Endothelial cell (in vitro differentiated cells): ENCODE measurements at regions not wholly inside any gene's neighbourhood (a gene's known extent, or its start where the extent isn't known, plus 50 kb on each side); places are given as distances from the start of the nearest gene placed in this dataset.

Experiments used
- DNase-seq: peaks from one replicate; pipeline ENCODE4 v3.0.0; 2021; ENCODE audit warnings: low spot score
- H3K27ac Mint-ChIP-seq: one replicate; pipeline ENCODE4 v1.8.0; 2021; ENCODE audit warnings: mixed read lengths, inconsistent platforms; ENCODE audit not compliant: unreplicated experiment
- H3K27me3 Mint-ChIP-seq: one replicate; pipeline ENCODE4 v1.8.0; 2021; ENCODE audit warnings: mild to moderate bottlenecking, moderate library complexity, mixed read lengths, inconsistent platforms; ENCODE audit not compliant: unreplicated experiment
- H3K36me3 Mint-ChIP-seq: one replicate; pipeline ENCODE4 v1.8.0; 2021; ENCODE audit warnings: mild to moderate bottlenecking, low read depth, mixed read lengths, inconsistent platforms; ENCODE audit not compliant: unreplicated experiment
- H3K4me1 Mint-ChIP-seq: one replicate; pipeline ENCODE4 v1.8.0; 2021; ENCODE audit warnings: mild to moderate bottlenecking, mixed read lengths, inconsistent platforms; ENCODE audit not compliant: unreplicated experiment
- H3K4me3 Mint-ChIP-seq: one replicate; pipeline ENCODE4 v1.8.0; 2021; ENCODE audit warnings: mild to moderate bottlenecking, mixed read lengths, inconsistent platforms; ENCODE audit not compliant: unreplicated experiment
- H3K9me3 Mint-ChIP-seq: one replicate; pipeline ENCODE4 v1.8.0; 2021; ENCODE audit warnings: mixed read lengths, inconsistent platforms; ENCODE audit not compliant: unreplicated experiment
- TF ChIP-seq, protein P1 (sequence below): fragments of 200-600 bp; sonication (generic); IDR thresholded peaks from one replicate; pipeline ENCODE4 v1.5.0; 2021; ENCODE audit warnings: antibody characterized with exemption; ENCODE audit not compliant: unreplicated experiment

DNA sequence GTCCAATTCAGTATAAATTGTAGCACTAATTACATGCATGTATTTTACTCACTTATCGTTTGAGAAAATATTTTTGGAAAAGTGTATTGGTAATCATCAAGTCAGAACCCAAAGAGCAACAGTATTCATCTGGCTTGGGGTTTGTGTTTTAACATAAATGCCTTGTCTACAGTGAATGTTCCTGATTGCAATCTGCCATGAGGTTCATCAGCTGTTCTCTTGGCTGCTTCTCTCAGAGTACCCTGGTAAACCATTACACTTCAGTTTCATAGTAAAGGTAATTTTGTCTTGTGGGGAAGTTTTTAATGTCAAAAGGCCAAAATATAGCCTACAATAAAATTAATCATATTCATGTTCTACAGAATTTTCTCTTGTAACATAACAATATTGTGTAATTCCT, 150.3 kb downstream of the IFI44 start:
- Mint-ChIP-seq H3K4me1 (no peaks in the 10 kb centered on the region), H3K27ac (no peak overlapping the region), H3K36me3 (no peaks in the 10 kb centered on the region), H3K27me3 (no peaks in the 10 kb centered on the region), H3K4me3 (no peak overlapping the region), H3K9me3 (no peaks in the 10 kb centered on the region)
- TF ChIP-seq, protein P1, sequence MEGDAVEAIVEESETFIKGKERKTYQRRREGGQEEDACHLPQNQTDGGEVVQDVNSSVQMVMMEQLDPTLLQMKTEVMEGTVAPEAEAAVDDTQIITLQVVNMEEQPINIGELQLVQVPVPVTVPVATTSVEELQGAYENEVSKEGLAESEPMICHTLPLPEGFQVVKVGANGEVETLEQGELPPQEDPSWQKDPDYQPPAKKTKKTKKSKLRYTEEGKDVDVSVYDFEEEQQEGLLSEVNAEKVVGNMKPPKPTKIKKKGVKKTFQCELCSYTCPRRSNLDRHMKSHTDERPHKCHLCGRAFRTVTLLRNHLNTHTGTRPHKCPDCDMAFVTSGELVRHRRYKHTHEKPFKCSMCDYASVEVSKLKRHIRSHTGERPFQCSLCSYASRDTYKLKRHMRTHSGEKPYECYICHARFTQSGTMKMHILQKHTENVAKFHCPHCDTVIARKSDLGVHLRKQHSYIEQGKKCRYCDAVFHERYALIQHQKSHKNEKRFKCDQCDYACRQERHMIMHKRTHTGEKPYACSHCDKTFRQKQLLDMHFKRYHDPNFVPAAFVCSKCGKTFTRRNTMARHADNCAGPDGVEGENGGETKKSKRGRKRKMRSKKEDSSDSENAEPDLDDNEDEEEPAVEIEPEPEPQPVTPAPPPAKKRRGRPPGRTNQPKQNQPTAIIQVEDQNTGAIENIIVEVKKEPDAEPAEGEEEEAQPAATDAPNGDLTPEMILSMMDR, result no peak
- no peak for DNase-seq

DNA sequence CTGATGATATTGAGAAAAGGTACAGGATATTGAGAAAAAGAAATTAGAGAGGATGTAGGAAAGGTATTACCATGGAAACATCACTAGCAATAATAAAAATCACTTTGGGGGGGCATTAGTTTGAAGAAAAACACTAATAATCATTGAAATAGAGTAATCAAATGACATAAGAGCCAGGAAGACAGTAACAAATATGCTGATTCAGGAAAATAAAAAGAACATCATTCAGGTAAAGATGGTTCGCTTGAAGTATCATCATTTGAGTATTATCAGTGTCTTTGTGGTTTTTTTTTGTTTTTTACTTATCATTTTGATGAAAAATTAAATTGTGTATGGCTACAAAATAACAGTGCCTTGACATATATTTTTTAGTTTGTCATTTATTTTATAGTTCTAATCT, 164.5 kb downstream of the IFI44 start:
- Mint-ChIP-seq H3K36me3 (no peaks in the 10 kb centered on the region), H3K4me1 (peaks cover 4% of the 10 kb centered on the region), H3K9me3 (no peaks in the 10 kb centered on the region), H3K27ac (no peak overlapping the region), H3K4me3 (no peak overlapping the region), H3K27me3 (no peaks in the 10 kb centered on the region)
- TF ChIP-seq, protein P1, result no peak
- no peak for DNase-seq

DNA sequence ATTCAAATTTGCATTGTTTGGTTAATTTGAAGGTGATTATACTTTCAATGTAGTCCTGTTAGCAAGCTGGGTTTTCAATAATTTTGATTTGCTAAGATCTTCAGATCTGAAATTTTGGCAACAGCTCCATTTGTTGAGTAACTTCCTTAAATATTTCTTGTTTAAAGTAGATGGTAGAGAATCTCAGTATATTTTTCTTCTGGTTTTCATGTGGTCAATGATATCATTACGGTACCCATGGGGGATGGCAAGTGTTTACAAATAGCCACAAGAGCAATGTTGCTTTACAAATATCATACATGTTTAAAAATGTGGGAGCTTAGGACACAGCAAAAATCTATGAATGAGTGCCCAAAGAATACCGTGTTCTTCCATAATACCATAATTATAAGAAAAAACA, 175.9 kb downstream of the IFI44 start:
- Mint-ChIP-seq H3K4me1 (no peaks in the 10 kb centered on the region), H3K27me3 (no peaks in the 10 kb centered on the region), H3K9me3 (no peaks in the 10 kb centered on the region), H3K4me3 (no peak overlapping the region), H3K27ac (no peak overlapping the region), H3K36me3 (no peaks in the 10 kb centered on the region)
- DNase-seq, result no peak
- TF ChIP-seq, protein P1, result no peak

DNA sequence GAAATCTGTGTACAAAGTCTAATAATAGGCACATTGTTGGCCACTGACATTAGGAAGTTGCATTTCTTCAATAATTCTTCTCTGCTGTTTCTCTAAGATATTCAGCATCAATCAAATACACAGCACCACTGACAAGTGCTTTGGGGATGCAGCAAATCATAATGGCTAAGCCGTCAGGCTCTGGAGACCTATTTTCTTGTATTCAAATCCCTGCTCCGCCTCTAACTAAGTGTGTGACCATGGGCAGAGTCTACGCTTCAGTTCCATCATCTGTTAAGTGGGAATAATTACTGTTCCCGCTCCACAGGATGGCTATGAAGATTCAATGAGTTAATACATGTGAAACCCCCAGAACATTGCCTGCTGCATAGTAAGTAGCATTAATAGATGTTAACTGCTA, 176.9 kb downstream of the ADGRL4 start:
- H3K27me3 Mint-ChIP-seq, result peaks cover 2% of the 10 kb centered on the region
- H3K9me3 Mint-ChIP-seq, result no peaks in the 10 kb centered on the region
- H3K4me3 Mint-ChIP-seq, result no peak overlapping the region
- no peaks in the 10 kb centered on the region for H3K4me1 Mint-ChIP-seq
- no peak overlapping the region for H3K27ac Mint-ChIP-seq
- DNase-seq, result no peak
- H3K36me3 Mint-ChIP-seq, result no peaks in the 10 kb centered on the region
- TF ChIP-seq, protein P1, result no peak

DNA sequence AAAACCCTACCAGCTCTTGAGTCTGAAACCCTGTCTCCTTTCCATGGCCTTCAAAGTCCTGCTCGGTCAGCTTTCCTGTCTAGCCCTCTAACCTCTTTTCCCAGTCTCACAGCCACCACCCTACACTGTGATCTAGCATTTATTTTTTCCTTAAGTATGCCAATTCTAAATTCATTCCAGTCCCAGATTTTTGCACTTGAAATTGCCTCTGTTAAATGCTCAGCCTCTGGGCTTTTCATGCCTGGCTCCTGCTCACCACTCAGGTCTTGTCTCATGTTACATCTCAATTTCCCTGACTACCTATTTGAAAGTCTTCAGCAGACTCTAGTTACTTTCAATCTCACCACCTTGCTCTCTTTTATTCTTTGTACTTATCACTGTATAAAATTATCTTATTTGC, 176.2 kb downstream of the ADGRL4 start:
- H3K36me3 Mint-ChIP-seq, result no peaks in the 10 kb centered on the region
- TF ChIP-seq, protein P1, result no peak
- H3K27ac Mint-ChIP-seq, result no peak overlapping the region
- no peaks in the 10 kb centered on the region for H3K4me1 Mint-ChIP-seq
- H3K9me3 Mint-ChIP-seq, result no peaks in the 10 kb centered on the region
- H3K4me3 Mint-ChIP-seq, result no peak overlapping the region
- peaks cover 2% of the 10 kb centered on the region for H3K27me3 Mint-ChIP-seq
- DNase-seq, result no peak
